Left ventricle myocardium superior (tissue), 1 donor: ENCODE measurements at regions not wholly inside any gene's neighbourhood (a gene's known extent, or its start where the extent isn't known, plus 50 kb on each side); places are given as distances from the start of the nearest gene placed in this dataset.
A peak's percentile ranks its signal among the peaks of the same experiment; 100 is the strongest.

Experiments used
- ATAC-seq: fragments of 200-7000 bp; cut with Tn5 transposase; one replicate; pipeline ENCODE4 v1.9.1; 2020; ENCODE audit warnings: mild to moderate bottlenecking, moderate library complexity
- DNase-seq: peaks from one replicate; pipeline ENCODE4 v3.0.0-alpha.2; 2020
- intact Hi-C: fragments of 100-400 bp; cut with micrococcal nuclease; formaldehyde crosslinking; loops from one replicate; pipeline ENCODE4 v1.11.0; 2022
- donor health status: DM: no; HTN: yes; CAD: no; lungs with severe emphysema.

DNA sequence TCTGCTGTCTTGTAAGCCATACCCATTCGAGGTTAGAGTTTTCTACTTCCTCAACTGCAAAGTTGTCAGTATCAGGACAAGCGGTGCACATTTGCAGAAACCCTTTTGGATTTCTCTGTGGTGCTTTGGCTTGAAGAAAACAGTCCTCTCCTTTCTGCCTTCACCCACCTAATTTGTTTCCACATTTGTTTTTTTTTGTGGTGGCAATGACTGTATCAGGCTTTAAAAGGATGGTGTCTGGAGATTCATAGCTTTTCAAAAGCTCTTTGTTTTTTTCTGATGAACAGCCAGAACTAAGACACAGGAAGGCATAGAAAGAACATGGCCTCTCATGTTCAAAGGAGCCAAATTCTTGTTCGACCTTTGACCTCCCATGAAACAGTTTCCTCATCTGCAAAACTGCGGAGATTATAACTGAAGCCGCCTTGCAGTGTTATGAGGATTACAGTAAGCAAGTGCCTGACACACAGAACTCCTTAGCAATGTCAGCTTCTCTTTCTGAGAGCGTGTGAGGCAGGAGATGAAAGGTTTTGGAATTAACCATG, 270.6 kb upstream of the TBX3 start:
- intact Hi-C loops: no loop called here
- ATAC-seq (no peak), DNase-seq (no peak)

- peak; percentile 79 for DNase-seq
- peak; percentile 99 for ATAC-seq
- intact Hi-C loops: no loop called here
Observed at GRCh38 chr12:114952573-114953271, 268.7 kb upstream of the TBX3 start.

- ATAC-seq (no peak), DNase-seq (no peak)
- intact Hi-C loops: no loop called here
Observed at GRCh38 chr12:114949058-114949820, 265.3 kb upstream of the TBX3 start.

DNA sequence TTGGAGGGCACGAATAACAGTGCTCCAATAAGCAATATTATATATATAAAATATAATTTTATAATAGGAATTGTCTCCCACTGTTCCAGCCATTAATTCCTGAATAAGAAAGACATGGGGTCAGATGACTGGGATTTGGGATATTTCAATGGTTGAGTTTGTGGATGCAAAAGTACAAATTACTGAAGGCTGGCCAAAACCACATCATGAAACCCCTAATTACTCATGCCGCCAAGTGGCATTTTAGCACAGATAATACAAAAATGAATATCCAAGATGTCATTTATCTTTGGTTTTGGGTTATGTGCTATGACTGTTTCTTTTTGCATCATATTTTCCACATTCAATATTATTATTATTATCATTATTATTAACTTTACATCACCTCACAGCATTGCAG, 261.4 kb upstream of the TBX3 start:
- intact Hi-C loops: no loop called here
- DNase-seq (no peak), ATAC-seq (no peak)

GRCh38 chr12:114944736-114945135, 260.8 kb upstream of the TBX3 start:
- intact Hi-C loops: no loop called here
- no peak for ATAC-seq
- DNase-seq: no peak

DNA sequence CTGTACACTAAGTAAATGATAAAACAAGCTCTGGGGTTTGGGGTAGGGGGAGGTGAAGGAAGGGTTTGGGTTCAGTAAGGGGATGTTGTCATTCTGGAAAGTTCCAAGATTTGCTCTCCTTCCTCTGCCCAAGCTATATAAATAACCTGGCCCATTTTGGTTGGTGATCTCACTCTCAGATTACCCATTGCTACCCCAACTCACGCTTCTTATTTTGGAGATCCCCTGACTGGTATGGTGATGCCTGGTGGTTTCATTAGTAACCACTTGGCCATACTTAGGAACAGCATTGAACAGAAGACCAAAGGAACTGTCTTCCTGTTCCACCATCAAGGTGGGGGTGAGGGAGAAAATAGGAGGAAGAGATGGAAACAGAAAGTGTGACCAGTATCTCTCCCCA, 259.6 kb upstream of the TBX3 start:
- DNase-seq (no peak), ATAC-seq (no peak)
- intact Hi-C loops: no loop called here

- DNase-seq (no peak), ATAC-seq (no peak)
Observed at GRCh38 chr12:114938487-114939210, 254.7 kb upstream of the TBX3 start.

DNA sequence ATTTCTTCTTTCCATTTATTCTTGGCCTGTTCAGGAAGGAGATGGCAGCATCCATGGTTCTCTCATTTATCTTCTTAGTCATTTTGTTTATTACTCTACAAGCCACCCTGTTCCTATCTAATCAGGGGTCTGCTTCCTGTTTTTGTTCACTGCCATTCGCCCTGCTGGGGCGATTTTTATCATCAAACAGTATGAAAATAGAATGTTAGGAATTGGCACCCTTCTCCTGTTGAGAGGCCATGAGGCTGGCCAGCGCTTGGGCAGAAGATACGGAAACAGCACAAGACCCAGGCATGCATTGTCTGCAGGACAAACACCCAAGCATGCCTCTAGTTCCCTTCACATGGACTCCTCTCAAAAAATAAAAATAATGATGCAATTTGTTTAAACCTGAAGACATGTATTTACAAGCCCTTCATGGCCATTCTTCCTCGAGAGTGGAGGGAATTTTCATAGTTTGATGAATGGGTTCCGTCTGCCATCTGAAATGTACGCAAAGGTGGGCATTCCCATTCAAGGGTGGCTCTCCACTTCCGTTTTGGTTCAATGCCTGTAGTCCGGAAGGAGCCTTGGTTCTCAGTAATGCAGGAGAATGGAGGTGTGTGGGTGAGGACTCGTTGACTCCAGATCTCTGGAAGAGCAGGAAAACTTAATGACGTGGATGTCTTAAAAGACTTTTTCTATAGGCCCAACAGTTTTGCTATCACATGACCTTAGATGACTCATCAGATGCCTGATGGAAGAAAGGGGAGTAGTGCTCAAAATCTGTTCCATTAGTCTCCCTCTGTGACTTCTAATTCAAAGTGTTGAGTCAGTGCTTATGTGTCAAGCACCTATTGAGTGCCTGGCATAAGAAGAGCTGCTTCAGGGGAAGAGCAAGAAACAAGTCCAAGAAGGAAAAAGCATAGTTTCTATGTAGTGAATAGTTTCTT, 252.4 kb upstream of the TBX3 start:
- intact Hi-C loops: no loop called here
- DNase-seq: no peak
- no peak for ATAC-seq

More at GRCh38 chr12:114938487-114939210, 254.7 kb upstream of the TBX3 start:
- intact Hi-C loops: no loop called here

DNA sequence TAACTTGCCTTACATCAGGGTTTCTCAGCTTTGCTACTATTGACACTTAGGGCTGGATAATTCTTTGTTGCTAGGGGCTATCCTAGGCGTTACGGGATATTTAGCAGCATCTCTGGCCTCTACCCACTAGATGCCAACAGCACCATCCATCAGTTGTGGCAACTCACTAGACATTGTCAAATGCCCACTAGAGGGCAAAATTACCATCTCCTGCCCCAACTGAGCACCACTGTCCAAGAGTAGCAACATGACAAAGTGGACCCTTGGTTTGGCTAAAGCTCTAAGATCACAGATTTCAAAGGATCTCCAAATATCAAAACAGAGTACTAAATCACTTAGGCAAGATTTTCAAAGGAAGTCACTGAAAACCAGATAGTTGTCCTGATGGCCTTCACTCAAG, 251.7 kb upstream of the TBX3 start:
- intact Hi-C loops: no loop called here
- DNase-seq (no peak), ATAC-seq (peak; percentile 57)

DNA sequence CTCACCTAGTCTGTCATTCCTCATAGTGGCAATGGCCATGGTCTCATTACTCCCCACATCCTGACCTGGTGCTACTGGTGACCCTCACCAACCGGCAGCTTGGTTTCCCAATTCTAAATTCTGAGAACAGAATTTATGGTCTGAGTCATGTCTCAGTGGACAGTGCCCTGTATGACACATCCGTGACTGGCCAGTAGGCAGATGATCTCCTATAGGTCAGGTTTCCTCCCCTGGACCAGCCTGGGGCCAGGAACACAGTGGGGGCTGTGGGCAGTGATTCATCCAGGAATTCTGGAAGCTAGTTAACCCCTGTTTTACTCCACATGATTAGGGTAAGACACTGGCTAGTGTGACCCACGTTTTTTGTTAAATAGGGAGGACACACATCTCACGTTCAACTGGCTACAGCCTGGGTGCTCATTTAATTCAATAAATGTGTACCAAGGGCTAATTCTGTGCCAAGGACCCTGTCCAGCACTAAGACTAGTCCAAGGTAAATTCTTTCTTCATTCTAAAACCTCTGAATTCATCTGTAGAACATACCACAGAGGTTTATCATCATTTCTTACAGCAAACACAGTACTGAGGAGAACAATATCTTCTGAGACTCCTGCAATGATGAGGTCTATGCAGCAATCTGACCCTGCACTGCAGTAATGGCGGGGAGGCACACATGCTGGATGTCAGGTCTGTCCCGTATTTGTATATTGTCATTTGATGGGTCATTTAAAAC, 249.6 kb upstream of the TBX3 start:
- intact Hi-C loops: no loop called here
- ATAC-seq (no peak), DNase-seq (no peak)

GRCh38 chr12:114932806-114933205, 248.8 kb upstream of the TBX3 start:
- no peak for DNase-seq
- intact Hi-C loops: no loop called here
- no peak for ATAC-seq

- no peak for DNase-seq
- ATAC-seq: no peak
- intact Hi-C loops: no loop called here
Observed at GRCh38 chr12:114931025-114931424, 247.1 kb upstream of the TBX3 start.

DNA sequence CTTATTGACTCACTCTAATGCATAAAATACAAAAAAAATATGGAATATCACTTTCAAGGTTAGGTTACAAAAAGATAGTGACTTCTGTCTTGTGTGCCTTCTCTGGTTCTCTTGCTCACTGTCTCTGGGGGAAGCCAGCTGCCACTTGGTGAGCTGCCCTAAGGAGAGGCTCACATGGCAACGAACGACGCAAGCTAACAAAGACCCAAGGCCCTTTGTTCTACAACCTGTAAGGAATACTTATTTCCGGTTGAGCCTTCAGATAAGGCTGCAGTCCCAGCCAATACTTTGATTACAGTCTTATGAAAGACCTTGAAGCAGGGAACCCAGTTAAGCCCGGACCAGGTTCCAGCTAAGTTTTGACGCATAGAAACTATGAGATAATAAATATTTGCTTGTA, 242.4 kb upstream of the TBX3 start:
- no peak for ATAC-seq
- intact Hi-C loops: no loop called here

GRCh38 chr12:114924946-114925475, 241.0 kb upstream of the TBX3 start:
- intact Hi-C loops: no loop called here
- ATAC-seq (no peak), DNase-seq (no peak)

More for the DNA sequence above, 242.4 kb upstream of the TBX3 start:
- no peak for DNase-seq

DNA sequence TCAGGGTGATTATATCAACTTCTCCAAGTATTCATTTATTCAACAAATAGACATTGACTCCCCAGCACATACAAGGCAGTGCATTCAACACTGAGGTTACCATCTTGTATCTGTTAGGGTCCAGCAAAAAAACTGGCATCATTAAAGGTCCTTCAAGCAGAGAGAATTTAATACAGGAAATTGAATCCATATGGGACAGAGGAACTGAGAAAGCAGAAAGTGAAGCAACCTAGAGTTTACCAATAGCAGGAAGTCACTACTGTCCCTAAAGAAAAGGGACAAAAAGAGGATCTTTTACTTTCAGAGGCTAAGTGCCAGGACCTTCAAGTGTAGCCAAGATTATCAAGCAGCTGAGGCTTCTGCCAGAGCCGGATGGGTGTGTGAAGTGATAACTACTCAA, 237.8 kb upstream of the TBX3 start:
- no peak for DNase-seq
- ATAC-seq: no peak
- intact Hi-C loops: no loop called here

- intact Hi-C loops: no loop called here
- no peak for DNase-seq
- peak; percentile 63 for ATAC-seq
Observed at GRCh38 chr12:114920771-114921554, 237.0 kb upstream of the TBX3 start.

GRCh38 chr12:114919479-114919878, 235.5 kb upstream of the TBX3 start:
- ATAC-seq (no peak), DNase-seq (no peak)
- intact Hi-C loops: no loop called here
